ENCODE measurements at regions not wholly inside any gene's neighbourhood (a gene's known extent, or its start where the extent isn't known, plus 50 kb on each side); places are given as distances from the start of the nearest gene placed in this dataset.

DNA sequence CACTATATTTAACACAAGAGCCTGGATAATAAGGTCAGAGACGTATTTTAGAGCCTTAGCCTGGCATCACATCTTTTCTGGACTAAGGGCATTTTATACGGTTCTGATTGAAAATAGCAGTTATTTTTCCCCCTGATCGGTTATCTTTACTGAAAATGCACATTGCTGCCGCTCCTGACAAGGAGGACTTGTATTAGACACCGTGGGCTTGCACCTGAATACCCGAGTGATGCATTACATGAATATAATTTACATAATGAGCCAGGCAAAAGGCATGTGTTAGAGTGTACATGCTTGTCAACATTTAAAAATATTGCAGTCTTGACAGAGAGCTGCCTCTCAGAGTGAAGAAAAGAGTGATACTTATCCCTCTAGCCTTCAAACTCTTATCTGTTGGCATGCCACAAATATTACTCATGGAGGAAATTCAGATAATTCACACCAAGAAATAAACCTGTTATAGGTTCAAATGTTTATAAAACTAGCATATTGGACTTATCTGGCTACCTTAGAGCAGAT, 470.5 kb upstream of the ETAA1 start:
- Histone ChIP-seq H3K4me3 (ENCODE audit: low read length) (no peak overlapping the region), H3K4me2 (ENCODE audit: low read depth, low read length) (no peak overlapping the region), H3K9ac (ENCODE audit: low read length) (no peak overlapping the region), H3K79me2 (ENCODE audit: low read length) (no peaks in the 10 kb centered on the region), H3K27ac (ENCODE audit: low read length) (no peak overlapping the region), H3F3A (ENCODE audit: insufficient read depth, low read length) (no peaks in the 10 kb centered on the region), H2AFZ (ENCODE audit: low read length) (no peak overlapping the region), H3K27me3 (replicated peaks; ENCODE audit: insufficient read depth, low read length) (no peaks in the 10 kb centered on the region), H3K9me2 (replicated peaks; ENCODE audit: insufficient read depth, low read length) (no peaks in the 10 kb centered on the region), H3K4me1 (ENCODE audit: low read length) (no peaks in the 10 kb centered on the region), H3K36me3 (replicated peaks; ENCODE audit: insufficient read depth, low read length) (no peaks in the 10 kb centered on the region; the same call in 1 of the 2 replicates), H4K20me1 (ENCODE audit: insufficient read depth, low read length) (no peaks in the 10 kb centered on the region), H3K9me3 (replicated peaks; ENCODE audit: insufficient read depth, low read length) (no peaks in the 10 kb centered on the region)
- TF ChIP-seq EZH2phosphoT487 (IDR thresholded peaks at IDR 0.05; ENCODE audit: low read length) (no peak), EZH2 (optimal IDR thresholded peaks at IDR 0.05; ENCODE audit: low read depth, low read length) (no peak)
- TF ChIP-seq, protein P1, sequence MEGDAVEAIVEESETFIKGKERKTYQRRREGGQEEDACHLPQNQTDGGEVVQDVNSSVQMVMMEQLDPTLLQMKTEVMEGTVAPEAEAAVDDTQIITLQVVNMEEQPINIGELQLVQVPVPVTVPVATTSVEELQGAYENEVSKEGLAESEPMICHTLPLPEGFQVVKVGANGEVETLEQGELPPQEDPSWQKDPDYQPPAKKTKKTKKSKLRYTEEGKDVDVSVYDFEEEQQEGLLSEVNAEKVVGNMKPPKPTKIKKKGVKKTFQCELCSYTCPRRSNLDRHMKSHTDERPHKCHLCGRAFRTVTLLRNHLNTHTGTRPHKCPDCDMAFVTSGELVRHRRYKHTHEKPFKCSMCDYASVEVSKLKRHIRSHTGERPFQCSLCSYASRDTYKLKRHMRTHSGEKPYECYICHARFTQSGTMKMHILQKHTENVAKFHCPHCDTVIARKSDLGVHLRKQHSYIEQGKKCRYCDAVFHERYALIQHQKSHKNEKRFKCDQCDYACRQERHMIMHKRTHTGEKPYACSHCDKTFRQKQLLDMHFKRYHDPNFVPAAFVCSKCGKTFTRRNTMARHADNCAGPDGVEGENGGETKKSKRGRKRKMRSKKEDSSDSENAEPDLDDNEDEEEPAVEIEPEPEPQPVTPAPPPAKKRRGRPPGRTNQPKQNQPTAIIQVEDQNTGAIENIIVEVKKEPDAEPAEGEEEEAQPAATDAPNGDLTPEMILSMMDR (IDR thresholded peaks at IDR 0.05; ENCODE audit: low read length) = no peak
- DNase-seq = no peak

DNA sequence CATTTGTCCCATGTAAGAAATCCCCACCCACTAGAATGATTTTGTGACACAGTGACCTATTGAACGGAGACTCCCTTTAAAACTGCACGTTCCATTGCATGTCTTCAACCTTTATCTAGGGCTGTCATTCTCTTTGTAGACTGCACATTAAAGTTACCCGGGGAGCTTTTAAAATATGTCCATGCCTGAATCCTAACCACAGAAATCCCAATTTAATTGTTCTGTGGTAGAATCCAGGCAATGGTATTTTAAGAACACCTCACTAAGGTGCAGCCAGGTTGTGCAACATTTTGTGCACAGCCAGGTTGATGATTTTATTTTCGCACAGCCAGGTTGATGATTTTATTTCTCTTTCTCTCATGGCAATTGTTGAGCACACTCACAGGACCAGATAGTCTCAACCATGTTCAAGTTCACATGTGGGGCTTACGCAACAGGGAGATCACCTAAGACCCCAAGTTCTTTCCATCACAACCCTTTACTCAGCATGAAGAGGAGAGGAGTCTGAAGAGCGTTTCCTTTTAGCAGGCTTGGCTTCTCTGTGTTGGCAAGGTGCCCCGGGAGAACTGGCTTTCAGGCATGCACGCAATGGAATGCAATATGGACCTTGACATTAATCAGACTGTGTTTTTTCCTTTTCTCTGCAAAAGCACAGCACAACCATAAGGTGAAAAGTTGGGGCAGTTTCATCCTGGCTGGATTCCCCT, 467.3 kb upstream of the ETAA1 start:
- Histone ChIP-seq H3K27ac (ENCODE audit: low read length) (no peak overlapping the region), H3K9me3 (replicated peaks; ENCODE audit: insufficient read depth, low read length) (no peaks in the 10 kb centered on the region), H3K36me3 (replicated peaks; ENCODE audit: insufficient read depth, low read length) (no peaks in the 10 kb centered on the region; the same call in 1 of the 2 replicates), H2AFZ (ENCODE audit: low read length) (no peak overlapping the region), H3K79me2 (ENCODE audit: low read length) (no peaks in the 10 kb centered on the region), H3K4me2 (ENCODE audit: low read depth, low read length) (no peak overlapping the region), H3K4me1 (ENCODE audit: low read length) (no peaks in the 10 kb centered on the region), H4K20me1 (ENCODE audit: insufficient read depth, low read length) (no peaks in the 10 kb centered on the region), H3F3A (ENCODE audit: insufficient read depth, low read length) (no peaks in the 10 kb centered on the region), H3K4me3 (ENCODE audit: low read length) (no peak overlapping the region), H3K9me2 (replicated peaks; ENCODE audit: insufficient read depth, low read length) (no peaks in the 10 kb centered on the region), H3K9ac (ENCODE audit: low read length) (no peak overlapping the region), H3K27me3 (replicated peaks; ENCODE audit: insufficient read depth, low read length) (no peaks in the 10 kb centered on the region)
- TF ChIP-seq EZH2phosphoT487 (IDR thresholded peaks at IDR 0.05; ENCODE audit: low read length) = no peak
- TF ChIP-seq, protein P1 (IDR thresholded peaks at IDR 0.05; ENCODE audit: low read length) = no peak
- no peak for TF ChIP-seq EZH2 (optimal IDR thresholded peaks at IDR 0.05; ENCODE audit: low read depth, low read length)
- no peak for DNase-seq

DNA sequence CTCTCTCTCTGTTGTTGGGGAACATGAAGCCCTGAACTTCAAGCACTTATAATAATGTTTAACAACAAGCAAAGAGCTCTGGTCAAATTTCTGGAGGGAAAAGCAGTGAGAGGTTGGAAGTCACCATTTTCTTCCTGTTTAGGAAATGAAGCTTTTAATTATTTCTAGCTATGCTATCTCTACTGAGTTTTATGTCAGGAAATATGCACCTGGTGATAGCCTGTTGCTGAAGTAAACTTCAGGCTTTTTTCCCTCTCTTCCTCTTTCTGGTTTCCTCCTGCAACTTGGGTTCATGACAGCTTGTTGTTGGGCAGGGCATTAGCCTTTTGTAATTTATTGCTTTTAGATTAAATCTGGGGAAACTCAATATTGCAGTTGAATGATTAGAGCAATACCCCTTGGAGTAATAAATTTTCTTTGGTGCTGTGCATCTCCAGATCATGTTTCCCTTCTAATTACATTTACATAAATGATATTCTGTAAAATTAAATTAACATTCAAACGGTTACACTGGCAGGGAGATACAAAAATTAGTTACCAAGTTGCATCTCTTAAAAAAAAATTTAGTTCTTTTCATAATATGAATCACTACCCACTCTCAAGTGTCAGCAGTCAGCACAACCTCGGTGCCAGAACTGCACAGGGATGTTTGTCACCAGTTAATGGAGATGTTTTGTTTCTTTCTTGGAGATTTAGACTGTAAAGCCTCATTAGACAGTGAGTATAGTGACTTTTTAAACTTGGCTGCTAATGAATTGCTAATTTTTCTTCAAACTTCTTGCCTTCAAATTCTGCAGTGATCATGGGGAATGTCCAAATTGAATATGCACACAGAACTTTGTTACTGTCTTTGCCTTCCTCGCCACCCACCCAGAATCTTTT, 466.6 kb upstream of the ETAA1 start:
- DNase-seq = no peak
- Histone ChIP-seq H3F3A (ENCODE audit: insufficient read depth, low read length) (no peaks in the 10 kb centered on the region), H3K9ac (ENCODE audit: low read length) (no peak overlapping the region), H3K9me2 (replicated peaks; ENCODE audit: insufficient read depth, low read length) (no peaks in the 10 kb centered on the region), H3K27ac (ENCODE audit: low read length) (no peak overlapping the region), H2AFZ (ENCODE audit: low read length) (no peak overlapping the region), H3K79me2 (ENCODE audit: low read length) (no peaks in the 10 kb centered on the region), H4K20me1 (ENCODE audit: insufficient read depth, low read length) (no peaks in the 10 kb centered on the region), H3K9me3 (replicated peaks; ENCODE audit: insufficient read depth, low read length) (no peaks in the 10 kb centered on the region), H3K27me3 (replicated peaks; ENCODE audit: insufficient read depth, low read length) (no peaks in the 10 kb centered on the region), H3K4me2 (ENCODE audit: low read depth, low read length) (no peak overlapping the region), H3K4me1 (ENCODE audit: low read length) (no peaks in the 10 kb centered on the region), H3K4me3 (ENCODE audit: low read length) (no peak overlapping the region), H3K36me3 (replicated peaks; ENCODE audit: insufficient read depth, low read length) (no peaks in the 10 kb centered on the region; the same call in 1 of the 2 replicates)
- TF ChIP-seq EZH2phosphoT487 (IDR thresholded peaks at IDR 0.05; ENCODE audit: low read length) (no peak), EZH2 (optimal IDR thresholded peaks at IDR 0.05; ENCODE audit: low read depth, low read length) (no peak)
- TF ChIP-seq, protein P1 (IDR thresholded peaks at IDR 0.05; ENCODE audit: low read length) = no peak

All from MM.1S (cell line).